ENCODE measurements at regions not wholly inside any gene's neighbourhood (a gene's known extent, or its start where the extent isn't known, plus 50 kb on each side); places are given as distances from the start of the nearest gene placed in this dataset.

DNA sequence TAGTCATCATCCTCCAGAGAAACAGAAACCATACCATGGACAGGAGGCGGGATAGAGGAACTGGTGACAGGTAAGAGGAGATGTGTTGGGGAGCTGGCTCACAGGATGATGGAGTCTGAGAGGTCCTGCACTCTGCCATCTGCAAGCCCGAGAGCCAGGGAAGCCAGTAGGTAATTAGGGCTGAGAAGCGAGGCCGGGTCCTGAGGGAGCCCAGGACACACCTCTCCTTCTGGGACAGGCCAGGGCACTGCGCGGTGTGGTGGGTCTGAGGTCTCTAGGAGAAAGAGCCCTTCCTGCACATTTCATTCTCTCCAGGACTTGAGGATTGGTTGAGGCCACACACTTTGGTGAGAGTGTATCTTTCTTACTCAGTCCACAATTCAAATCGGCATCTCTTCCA, 415.5 kb downstream of the GLRX3 start:
- TF ChIP-seq, protein P1, sequence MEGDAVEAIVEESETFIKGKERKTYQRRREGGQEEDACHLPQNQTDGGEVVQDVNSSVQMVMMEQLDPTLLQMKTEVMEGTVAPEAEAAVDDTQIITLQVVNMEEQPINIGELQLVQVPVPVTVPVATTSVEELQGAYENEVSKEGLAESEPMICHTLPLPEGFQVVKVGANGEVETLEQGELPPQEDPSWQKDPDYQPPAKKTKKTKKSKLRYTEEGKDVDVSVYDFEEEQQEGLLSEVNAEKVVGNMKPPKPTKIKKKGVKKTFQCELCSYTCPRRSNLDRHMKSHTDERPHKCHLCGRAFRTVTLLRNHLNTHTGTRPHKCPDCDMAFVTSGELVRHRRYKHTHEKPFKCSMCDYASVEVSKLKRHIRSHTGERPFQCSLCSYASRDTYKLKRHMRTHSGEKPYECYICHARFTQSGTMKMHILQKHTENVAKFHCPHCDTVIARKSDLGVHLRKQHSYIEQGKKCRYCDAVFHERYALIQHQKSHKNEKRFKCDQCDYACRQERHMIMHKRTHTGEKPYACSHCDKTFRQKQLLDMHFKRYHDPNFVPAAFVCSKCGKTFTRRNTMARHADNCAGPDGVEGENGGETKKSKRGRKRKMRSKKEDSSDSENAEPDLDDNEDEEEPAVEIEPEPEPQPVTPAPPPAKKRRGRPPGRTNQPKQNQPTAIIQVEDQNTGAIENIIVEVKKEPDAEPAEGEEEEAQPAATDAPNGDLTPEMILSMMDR (IDR thresholded peaks at IDR 0.05; ENCODE audit: insufficient read depth, low read length): no peak
- no peak for TF ChIP-seq GABPA (IDR thresholded peaks at IDR 0.05; ENCODE audit: low read depth)
- TF ChIP-seq POLR2AphosphoS5 (IDR thresholded peaks at IDR 0.05; ENCODE audit: low read depth): no peak
- no peak overlapping the region for H3K4me3 ChIP-seq (replicated peaks; ENCODE audit: insufficient read depth, low read length)
- H3K27me3 ChIP-seq (ENCODE audit: insufficient read depth, poor library complexity, severe bottlenecking): no peaks in the 10 kb centered on the region
- no peak for DNase-seq (ENCODE audit: low read depth in 1 of 2, low spot score in 1 of 2)
- H3K27ac ChIP-seq (replicated peaks): no peak overlapping the region

DNA sequence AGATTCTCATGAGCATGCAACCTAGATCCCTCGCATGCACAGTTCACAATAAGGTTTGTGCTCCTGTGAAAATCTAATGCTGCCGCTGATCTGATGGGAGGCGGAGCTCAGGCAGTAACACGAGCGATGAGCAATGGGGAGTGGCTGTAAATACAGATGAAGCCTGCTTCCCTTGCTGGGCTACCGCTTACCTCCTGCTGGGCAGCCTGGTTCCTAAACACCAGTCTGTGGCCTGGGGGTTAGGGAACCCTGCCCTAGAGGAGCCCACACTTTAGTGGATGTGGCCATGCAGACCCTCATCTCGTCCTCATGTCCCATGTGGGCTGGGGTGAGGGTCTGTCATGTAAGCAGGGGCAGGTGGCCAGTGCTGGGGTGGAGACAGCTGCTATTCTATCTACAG, 417.6 kb downstream of the GLRX3 start:
- no peak for DNase-seq (ENCODE audit: low read depth in 1 of 2, low spot score in 1 of 2)
- no peak overlapping the region for H3K4me3 ChIP-seq (replicated peaks; ENCODE audit: insufficient read depth, low read length)
- TF ChIP-seq SPI1 (IDR thresholded peaks at IDR 0.05; ENCODE audit: borderline replicate concordance, low read depth) (no peak), POLR2AphosphoS5 (IDR thresholded peaks at IDR 0.05; ENCODE audit: low read depth) (no peak), GABPA (IDR thresholded peaks at IDR 0.05; ENCODE audit: low read depth) (no peak)
- TF ChIP-seq, protein P2, sequence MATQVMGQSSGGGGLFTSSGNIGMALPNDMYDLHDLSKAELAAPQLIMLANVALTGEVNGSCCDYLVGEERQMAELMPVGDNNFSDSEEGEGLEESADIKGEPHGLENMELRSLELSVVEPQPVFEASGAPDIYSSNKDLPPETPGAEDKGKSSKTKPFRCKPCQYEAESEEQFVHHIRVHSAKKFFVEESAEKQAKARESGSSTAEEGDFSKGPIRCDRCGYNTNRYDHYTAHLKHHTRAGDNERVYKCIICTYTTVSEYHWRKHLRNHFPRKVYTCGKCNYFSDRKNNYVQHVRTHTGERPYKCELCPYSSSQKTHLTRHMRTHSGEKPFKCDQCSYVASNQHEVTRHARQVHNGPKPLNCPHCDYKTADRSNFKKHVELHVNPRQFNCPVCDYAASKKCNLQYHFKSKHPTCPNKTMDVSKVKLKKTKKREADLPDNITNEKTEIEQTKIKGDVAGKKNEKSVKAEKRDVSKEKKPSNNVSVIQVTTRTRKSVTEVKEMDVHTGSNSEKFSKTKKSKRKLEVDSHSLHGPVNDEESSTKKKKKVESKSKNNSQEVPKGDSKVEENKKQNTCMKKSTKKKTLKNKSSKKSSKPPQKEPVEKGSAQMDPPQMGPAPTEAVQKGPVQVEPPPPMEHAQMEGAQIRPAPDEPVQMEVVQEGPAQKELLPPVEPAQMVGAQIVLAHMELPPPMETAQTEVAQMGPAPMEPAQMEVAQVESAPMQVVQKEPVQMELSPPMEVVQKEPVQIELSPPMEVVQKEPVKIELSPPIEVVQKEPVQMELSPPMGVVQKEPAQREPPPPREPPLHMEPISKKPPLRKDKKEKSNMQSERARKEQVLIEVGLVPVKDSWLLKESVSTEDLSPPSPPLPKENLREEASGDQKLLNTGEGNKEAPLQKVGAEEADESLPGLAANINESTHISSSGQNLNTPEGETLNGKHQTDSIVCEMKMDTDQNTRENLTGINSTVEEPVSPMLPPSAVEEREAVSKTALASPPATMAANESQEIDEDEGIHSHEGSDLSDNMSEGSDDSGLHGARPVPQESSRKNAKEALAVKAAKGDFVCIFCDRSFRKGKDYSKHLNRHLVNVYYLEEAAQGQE (IDR thresholded peaks at IDR 0.05; ENCODE audit: insufficient replicate concordance, low read depth): no peak
- TF ChIP-seq, protein P1 (IDR thresholded peaks at IDR 0.05; ENCODE audit: insufficient read depth, low read length): no peak

GRCh38 chr10:130554701-130555410, 418.7 kb downstream of the GLRX3 start:
- no peaks in the 10 kb centered on the region for H3K27me3 ChIP-seq (ENCODE audit: insufficient read depth, poor library complexity, severe bottlenecking)
- no peak overlapping the region for H3K27ac ChIP-seq (replicated peaks)
- no peak for DNase-seq (ENCODE audit: low read depth in 1 of 2, low spot score in 1 of 2)
- TF ChIP-seq POLR2AphosphoS5 (IDR thresholded peaks at IDR 0.05; ENCODE audit: low read depth) (no peak), GABPA (IDR thresholded peaks at IDR 0.05; ENCODE audit: low read depth) (no peak), SPI1 (IDR thresholded peaks at IDR 0.05; ENCODE audit: borderline replicate concordance, low read depth) (no peak)
- TF ChIP-seq, protein P2 (IDR thresholded peaks at IDR 0.05; ENCODE audit: insufficient replicate concordance, low read depth): no peak
- TF ChIP-seq, protein P1 (IDR thresholded peaks at IDR 0.05; ENCODE audit: insufficient read depth, low read length): no peak
- no peak overlapping the region for H3K4me3 ChIP-seq (replicated peaks; ENCODE audit: insufficient read depth, low read length)

More for the DNA sequence above, 417.6 kb downstream of the GLRX3 start:
- Histone ChIP-seq H3K27ac (replicated peaks) (no peak overlapping the region), H3K27me3 (ENCODE audit: insufficient read depth, poor library complexity, severe bottlenecking) (no peaks in the 10 kb centered on the region)

GRCh38 chr10:130555411-130555750, 419.2 kb downstream of the GLRX3 start:
- no peak for DNase-seq (ENCODE audit: low read depth in 1 of 2, low spot score in 1 of 2)
- no peaks in the 10 kb centered on the region for H3K27me3 ChIP-seq (ENCODE audit: insufficient read depth, poor library complexity, severe bottlenecking)
- no peak overlapping the region for H3K4me3 ChIP-seq (replicated peaks; ENCODE audit: insufficient read depth, low read length)
- TF ChIP-seq GABPA (IDR thresholded peaks at IDR 0.05; ENCODE audit: low read depth) (no peak), SPI1 (IDR thresholded peaks at IDR 0.05; ENCODE audit: borderline replicate concordance, low read depth) (no peak)
- TF ChIP-seq, protein P2 (IDR thresholded peaks at IDR 0.05; ENCODE audit: insufficient replicate concordance, low read depth): no peak
- no peak overlapping the region for H3K27ac ChIP-seq (replicated peaks)
